Right atrium auricular region (tissue), 2 donors: ENCODE measurements at regions not wholly inside any gene's neighbourhood (a gene's known extent, or its start where the extent isn't known, plus 50 kb on each side); places are given as distances from the start of the nearest gene placed in this dataset.
A peak's percentile ranks its signal among the peaks of the same experiment; 100 is the strongest.
"Not testable (repeated sequence)": the region's sequence is repeated elsewhere in the genome, so short reads cannot be mapped to it uniquely, and the experiment has no call there.

Source experiments
- DNase-seq: peaks from one replicate; pipeline ENCODE4 v3.0.0-alpha.2; 2019; ENCODE audit warnings: low spot score
- H3K27ac ChIP-seq, 2 donors: fragments of 200-600 bp; sonication (generic); 1 replicate in 1 of 2; 2 replicates in 1 of 2; pipeline ENCODE4 v1.5.1; 2016 to 2019
- H3K27me3 ChIP-seq, 2 donors: fragments of 200-600 bp; sonication (generic); one replicate each; pipeline versions ENCODE4 v1.5.1 to v1.6.0; 2017 to 2019
- H3K36me3 ChIP-seq: fragments of 200-600 bp; sonication (generic); one replicate; pipeline ENCODE4 v1.5.1; 2016
- H3K4me1 ChIP-seq, 2 donors: fragments of 200-600 bp; sonication (generic); one replicate each; pipeline versions ENCODE4 v1.5.1 to v1.6.0; 2017 to 2019
- H3K4me3 ChIP-seq, 2 donors: fragments of 200-600 bp; sonication (generic); 1 replicate in 1 of 2; 2 replicates in 1 of 2; pipeline ENCODE4 v1.5.1; 2017 to 2019; ENCODE audit warnings: mild to moderate bottlenecking in 1 of 2, moderate library complexity in 1 of 2
- H3K9me3 ChIP-seq, 2 donors: fragments of 200-600 bp; sonication (generic); one replicate each; pipeline ENCODE4 v1.5.1; 2019
- TF ChIP-seq, protein P1 (sequence below), 2 donors: fragments of 200-600 bp; sonication (generic); IDR thresholded peaks; one replicate each; pipeline ENCODE4 v1.5.1; 2019; ENCODE audit warnings: antibody characterized with exemption in 2 of 2

DNA sequence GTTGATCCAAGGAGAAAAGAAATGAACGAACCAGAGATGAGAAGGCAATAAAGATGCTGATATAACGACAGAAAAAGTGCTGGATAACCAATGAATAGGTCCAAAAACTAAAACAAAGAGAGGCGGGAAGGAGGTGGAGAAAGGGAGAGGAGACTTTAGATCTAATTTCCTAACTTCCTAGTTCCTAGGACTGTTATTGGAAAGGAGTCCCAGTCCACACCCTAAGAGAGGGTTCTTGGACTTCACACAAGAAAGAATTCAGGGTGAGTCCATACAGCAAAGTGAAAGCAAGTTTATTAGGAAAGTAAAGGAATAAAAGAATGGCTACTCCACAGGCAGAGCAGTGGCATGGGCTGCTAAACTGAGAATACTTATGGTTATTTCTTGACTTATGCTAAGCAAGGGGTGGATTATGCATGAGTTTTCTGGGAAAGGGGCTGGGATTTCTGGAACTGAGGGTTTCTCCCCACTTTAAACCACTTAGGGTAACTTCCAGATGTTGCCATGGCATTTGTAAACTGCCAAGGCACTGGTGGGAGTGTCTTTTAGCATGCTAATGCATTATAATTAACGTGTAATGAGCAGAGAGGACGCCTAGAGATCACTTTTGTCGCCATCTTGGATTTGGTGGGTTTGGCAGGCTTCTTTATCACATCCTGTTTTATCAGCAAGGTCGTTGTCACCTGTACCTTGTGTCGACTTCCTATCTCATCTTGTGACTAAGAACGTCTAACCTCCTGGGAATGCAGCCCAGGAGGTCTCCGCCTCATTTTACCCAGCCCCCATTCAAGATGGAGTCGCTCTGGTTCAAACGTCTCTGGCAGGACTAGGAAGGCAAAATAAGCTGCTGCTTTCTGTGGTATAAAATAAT lies 60.9 kb upstream of the RBM24 start:
- peak overlapping the region in 1 of 2 donors; percentile 35 for H3K27ac ChIP-seq
- no peaks in the 10 kb centered on the region for H3K27me3 ChIP-seq
- TF ChIP-seq, protein P1, sequence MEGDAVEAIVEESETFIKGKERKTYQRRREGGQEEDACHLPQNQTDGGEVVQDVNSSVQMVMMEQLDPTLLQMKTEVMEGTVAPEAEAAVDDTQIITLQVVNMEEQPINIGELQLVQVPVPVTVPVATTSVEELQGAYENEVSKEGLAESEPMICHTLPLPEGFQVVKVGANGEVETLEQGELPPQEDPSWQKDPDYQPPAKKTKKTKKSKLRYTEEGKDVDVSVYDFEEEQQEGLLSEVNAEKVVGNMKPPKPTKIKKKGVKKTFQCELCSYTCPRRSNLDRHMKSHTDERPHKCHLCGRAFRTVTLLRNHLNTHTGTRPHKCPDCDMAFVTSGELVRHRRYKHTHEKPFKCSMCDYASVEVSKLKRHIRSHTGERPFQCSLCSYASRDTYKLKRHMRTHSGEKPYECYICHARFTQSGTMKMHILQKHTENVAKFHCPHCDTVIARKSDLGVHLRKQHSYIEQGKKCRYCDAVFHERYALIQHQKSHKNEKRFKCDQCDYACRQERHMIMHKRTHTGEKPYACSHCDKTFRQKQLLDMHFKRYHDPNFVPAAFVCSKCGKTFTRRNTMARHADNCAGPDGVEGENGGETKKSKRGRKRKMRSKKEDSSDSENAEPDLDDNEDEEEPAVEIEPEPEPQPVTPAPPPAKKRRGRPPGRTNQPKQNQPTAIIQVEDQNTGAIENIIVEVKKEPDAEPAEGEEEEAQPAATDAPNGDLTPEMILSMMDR (IDR thresholded peaks at IDR 0.05): no peak
- H3K9me3 ChIP-seq: no peaks in the 10 kb centered on the region
- no peak for DNase-seq
- no peak overlapping the region for H3K4me3 ChIP-seq
- H3K4me1 ChIP-seq: peaks cover 0 to 11% of the 10 kb centered on the region in 2 donors
- H3K36me3 ChIP-seq: no peaks in the 10 kb centered on the region

GRCh38 chr6:17224056-17224455 lies 57.1 kb upstream of the RBM24 start:
- Histone ChIP-seq H3K27me3 (no peaks in the 10 kb centered on the region), H3K4me1 (peaks cover 0 to 25% of the 10 kb centered on the region in 2 donors), H3K27ac (peak overlapping the region in 1 of 2 donors; percentile 81), H3K4me3 (no peak overlapping the region), H3K9me3 (no peaks in the 10 kb centered on the region), H3K36me3 (no peaks in the 10 kb centered on the region)
- TF ChIP-seq, protein P1 (IDR thresholded peaks at IDR 0.05): no peak
- no peak for DNase-seq

DNA sequence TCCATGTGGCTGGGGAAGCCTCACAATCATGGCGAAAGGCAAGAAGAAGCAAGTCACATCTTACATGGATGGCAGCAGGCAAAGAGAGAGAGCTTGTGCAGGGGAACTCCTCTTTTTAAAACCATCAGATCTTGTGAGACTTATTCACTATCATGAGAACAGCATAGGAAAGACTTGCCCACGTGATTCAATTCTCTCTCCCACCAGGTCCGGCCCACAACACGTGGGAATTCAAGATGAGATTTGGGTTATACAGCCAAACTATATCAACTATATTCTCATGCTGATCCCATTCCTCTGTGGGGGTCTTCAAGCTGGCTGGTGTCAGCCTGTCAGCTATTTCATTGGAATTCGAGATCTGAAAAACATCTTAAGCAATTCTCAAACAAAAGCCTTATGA lies 56.7 kb upstream of the RBM24 start:
- not testable (repeated sequence) for DNase-seq, H3K4me3 ChIP-seq, H3K36me3 ChIP-seq, H3K27me3 ChIP-seq, H3K9me3 ChIP-seq
- Histone ChIP-seq H3K4me1 (peaks cover 0 to 25% of the 10 kb centered on the region in 2 donors), H3K27ac (peak overlapping the region in 1 of 2 donors; percentile 81)

DNA sequence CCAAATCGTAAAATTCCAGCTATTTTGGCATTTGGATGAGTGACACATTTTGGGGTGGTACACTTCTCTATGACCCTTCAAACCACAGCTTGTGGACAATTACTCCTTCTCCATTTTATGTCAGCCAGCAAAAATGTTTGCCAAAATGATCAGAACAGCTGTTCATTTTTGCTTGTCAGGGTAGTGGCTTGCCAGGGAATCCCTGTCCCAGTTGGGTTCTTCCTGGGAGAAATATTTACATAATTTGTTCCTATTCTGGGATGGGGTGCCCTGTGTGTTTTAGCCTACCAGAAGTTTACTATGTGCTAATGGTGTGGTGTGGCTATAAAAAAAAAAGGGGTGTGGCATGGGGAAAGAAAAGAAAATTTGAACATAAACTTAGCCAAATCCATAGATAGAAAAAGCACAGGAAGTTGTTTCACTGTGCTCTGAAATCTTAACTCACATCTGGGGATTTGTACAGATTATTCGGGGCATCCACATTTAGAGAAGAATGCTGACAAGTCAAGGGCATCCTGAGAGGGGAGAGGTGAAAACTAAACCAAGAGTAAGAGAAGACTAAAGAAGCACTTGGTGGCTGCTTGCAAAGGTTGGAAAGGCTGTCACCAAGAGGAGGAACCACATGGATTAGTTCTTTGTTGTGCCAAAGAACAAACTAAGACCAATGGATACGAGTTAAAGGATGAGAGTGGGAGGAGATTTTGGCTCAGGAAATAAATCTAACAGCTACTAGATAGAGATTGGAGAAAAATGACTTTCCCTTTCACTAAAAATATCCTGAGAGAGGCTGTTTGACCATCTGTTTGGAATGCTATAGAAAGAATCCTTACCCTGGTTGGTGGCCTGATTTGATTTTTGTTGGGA lies 55.2 kb upstream of the RBM24 start:
- H3K36me3 ChIP-seq: no peaks in the 10 kb centered on the region
- TF ChIP-seq, protein P1 (IDR thresholded peaks at IDR 0.05): no peak
- peaks cover 0 to 25% of the 10 kb centered on the region in 2 donors for H3K4me1 ChIP-seq
- H3K9me3 ChIP-seq: no peaks in the 10 kb centered on the region
- DNase-seq: no peak
- no peaks in the 10 kb centered on the region for H3K27me3 ChIP-seq
- H3K4me3 ChIP-seq: no peak overlapping the region
- H3K27ac ChIP-seq: peak overlapping the region; percentile 39 to 81

DNA sequence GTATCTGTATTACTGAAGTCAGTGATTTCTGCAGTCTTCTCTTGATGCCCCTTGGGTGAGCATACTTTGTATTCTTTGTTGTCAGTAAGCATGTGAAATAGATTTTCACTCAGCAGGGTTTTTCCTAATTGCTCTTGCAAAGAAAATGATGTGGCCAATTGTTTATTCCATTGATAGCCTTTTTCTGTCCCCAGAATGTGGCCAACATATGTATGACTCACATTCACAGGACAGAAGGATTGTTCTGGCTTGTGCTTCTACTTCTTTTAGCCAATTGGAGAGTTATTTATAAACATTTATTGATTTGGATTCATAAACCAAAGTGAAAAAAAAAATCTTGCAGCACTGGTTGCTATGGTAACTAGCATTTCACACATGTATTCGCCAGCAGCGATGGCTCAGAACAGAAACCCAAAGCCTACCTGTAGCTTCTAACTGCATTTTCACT lies 54.4 kb upstream of the RBM24 start:
- H3K9me3 ChIP-seq: no peaks in the 10 kb centered on the region
- DNase-seq: no peak
- no peak overlapping the region for H3K4me3 ChIP-seq
- H3K27me3 ChIP-seq: no peaks in the 10 kb centered on the region
- peak overlapping the region; percentile 39 to 81 for H3K27ac ChIP-seq
- no peaks in the 10 kb centered on the region for H3K36me3 ChIP-seq
- TF ChIP-seq, protein P1 (IDR thresholded peaks at IDR 0.05): no peak
- peaks cover 0 to 25% of the 10 kb centered on the region in 2 donors for H3K4me1 ChIP-seq

- DNase-seq: no peak
- Histone ChIP-seq H3K27ac (peak overlapping the region; percentile 21 to 81), H3K4me1 (peaks cover 0 to 25% of the 10 kb centered on the region in 2 donors), H3K9me3 (no peaks in the 10 kb centered on the region), H3K27me3 (no peaks in the 10 kb centered on the region), H3K4me3 (no peak overlapping the region), H3K36me3 (no peaks in the 10 kb centered on the region)
- TF ChIP-seq, protein P1 (IDR thresholded peaks at IDR 0.05): no peak
Observed at GRCh38 chr6:17227403-17227802, 53.8 kb upstream of the RBM24 start.
